Body of pancreas (tissue), 4 donors: ENCODE measurements at regions not wholly inside any gene's neighbourhood (a gene's known extent, or its start where the extent isn't known, plus 50 kb on each side); places are given as distances from the start of the nearest gene placed in this dataset.

Experiments used
- ATAC-seq: fragments of 150-250 bp; one replicate; pipeline ENCODE4 v1.9.1; 2016
- DNase-seq, 4 donors: peaks; one replicate each; pipeline ENCODE4 v3.0.0-alpha.2; 2019
- H3K27ac ChIP-seq, 4 donors: fragments of 200-600 bp; sonication (generic); 1 replicate in 3 of 4; 2 replicates in 1 of 4; pipeline versions ENCODE4 v1.5.1 to v1.6.1; 2016 to 2019; ENCODE audit warnings: mild to moderate bottlenecking in 1 of 4, mixed read lengths in 1 of 4, moderate library complexity in 1 of 4
- H3K27me3 ChIP-seq, 2 donors: fragments of 200-600 bp; sonication (generic); one replicate each; pipeline ENCODE4 v1.6.0; 2016; ENCODE audit warnings: mild to moderate bottlenecking in 1 of 2
- H3K36me3 ChIP-seq, 2 donors: fragments of 200-600 bp; sonication (generic); replicated peaks in 1 of 2; 2 replicates each; pipeline ENCODE4 v1.5.1; 2016; ENCODE audit warnings: low read depth in 2 of 2; ENCODE audit not compliant: insufficient read depth in 1 of 2
- H3K4me1 ChIP-seq: fragments of 200-600 bp; sonication (generic); one replicate; pipeline ENCODE4 v1.6.0; 2016
- H3K4me3 ChIP-seq, 2 donors: fragments of 200-600 bp; sonication (generic); 1 replicate in 1 of 2; 2 replicates in 1 of 2; pipeline ENCODE4 v1.5.1; 2016 to 2019
- H3K9me3 ChIP-seq, 3 donors: fragments of 200-600 bp; sonication (generic); 1 replicate in 2 of 3; 2 replicates in 1 of 3; pipeline ENCODE4 v1.5.1; 2016
- CTCF ChIP-seq, 7 experiments: fragments of 450-650 bp in 4 of 7; fragments of 200-600 bp in 3 of 7; sonication (generic) in 3 of 7; IDR thresholded peaks; one replicate each; pipeline ENCODE4 v1.5.1; 2016 to 2019; ENCODE audit warnings: antibody characterized with exemption in 7 of 7
- POLR2A ChIP-seq, 3 donors: fragments of 450-650 bp; IDR thresholded peaks; one replicate each; pipeline ENCODE4 v1.6.1; 2016; ENCODE audit warnings: antibody characterized with exemption in 3 of 3, mild to moderate bottlenecking in 2 of 3
- WGBS, 2 donors: methylation state at CpG; one replicate each; pipeline ENCODE4 v1.1.5; 2017; 5-methylcytosine and 5-hydroxymethylcytosine counted together
- intact Hi-C: fragments of 100-400 bp; cut with DNase I; formaldehyde crosslinking; loops from one replicate; pipeline ENCODE4 v1.15.1; 2023

- Histone ChIP-seq H3K36me3 (no peaks in the 10 kb centered on the region), H3K9me3 (peaks cover 0 to 6% (median 0%) of the 10 kb centered on the region in 3 donors), H3K4me3 (no peak overlapping the region), H3K27ac (no peak overlapping the region), H3K4me1 (no peaks in the 10 kb centered on the region), H3K27me3 (no peaks in the 10 kb centered on the region)
- DNase-seq (no peak), ATAC-seq (no peak)
- WGBS, 2 donors: 81 to 82% methylated on average over 17 of the region's 17 CpGs
- intact Hi-C loops: no loop called here
- no peak for TF ChIP-seq CTCF (IDR thresholded peaks at IDR 0.05)
- TF ChIP-seq POLR2A (IDR thresholded peaks at IDR 0.05): no peak
Observed at GRCh38 chr18:8516371-8517250, 92.6 kb upstream of the RAB12 start.

- no peak overlapping the region for H3K27ac ChIP-seq
- WGBS, 2 donors: 85 to 86% methylated on average over 3 of the region's 3 CpGs
- no peak for DNase-seq
- ATAC-seq: no peak
- peaks cover 0 to 6% (median 0%) of the 10 kb centered on the region in 3 donors for H3K9me3 ChIP-seq
- no peak overlapping the region for H3K4me3 ChIP-seq
- TF ChIP-seq CTCF (IDR thresholded peaks at IDR 0.05): no peak
- TF ChIP-seq POLR2A (IDR thresholded peaks at IDR 0.05): no peak
- H3K36me3 ChIP-seq: no peaks in the 10 kb centered on the region
- intact Hi-C loops: no loop called here
- no peaks in the 10 kb centered on the region for H3K27me3 ChIP-seq
- no peaks in the 10 kb centered on the region for H3K4me1 ChIP-seq
Observed at GRCh38 chr18:8517276-8517675, 92.0 kb upstream of the RAB12 start.

GRCh38 chr18:8519102-8519501, 90.1 kb upstream of the RAB12 start:
- no peak for ATAC-seq
- no peak overlapping the region for H3K4me3 ChIP-seq
- TF ChIP-seq POLR2A (IDR thresholded peaks at IDR 0.05): no peak
- no peak for TF ChIP-seq CTCF (IDR thresholded peaks at IDR 0.05)
- no peaks in the 10 kb centered on the region for H3K4me1 ChIP-seq
- H3K27me3 ChIP-seq: no peaks in the 10 kb centered on the region
- H3K36me3 ChIP-seq: no peaks in the 10 kb centered on the region
- intact Hi-C loops: no loop called here
- 24 to 28% methylated on average over 2 of the region's 2 CpGs for WGBS, 2 donors
- DNase-seq: no peak
- H3K9me3 ChIP-seq: peaks cover 0 to 6% (median 0%) of the 10 kb centered on the region in 3 donors
- no peak overlapping the region for H3K27ac ChIP-seq

- TF ChIP-seq POLR2A (IDR thresholded peaks at IDR 0.05) (no peak), CTCF (IDR thresholded peaks at IDR 0.05) (no peak)
- no peak for DNase-seq
- WGBS, 2 donors: 81 to 94% methylated on average over 1 of the region's 1 CpG
- Histone ChIP-seq H3K36me3 (no peaks in the 10 kb centered on the region), H3K27ac (no peak overlapping the region), H3K4me1 (no peaks in the 10 kb centered on the region), H3K4me3 (no peak overlapping the region), H3K9me3 (peaks cover 0 to 6% (median 0%) of the 10 kb centered on the region in 3 donors), H3K27me3 (no peaks in the 10 kb centered on the region)
- no peak for ATAC-seq
- intact Hi-C loops: no loop called here
Observed at GRCh38 chr18:8520266-8520665, 89.0 kb upstream of the RAB12 start.

- H3K4me1 ChIP-seq: no peaks in the 10 kb centered on the region
- H3K9me3 ChIP-seq: peaks cover 0 to 6% (median 0%) of the 10 kb centered on the region in 3 donors
- 57 to 65% methylated on average over 4 of the region's 4 CpGs for WGBS, 2 donors
- TF ChIP-seq CTCF (IDR thresholded peaks at IDR 0.05): no peak
- no peak for TF ChIP-seq POLR2A (IDR thresholded peaks at IDR 0.05)
- no peak overlapping the region for H3K4me3 ChIP-seq
- no peaks in the 10 kb centered on the region for H3K36me3 ChIP-seq
- ATAC-seq: no peak
- DNase-seq: no peak
- H3K27ac ChIP-seq: no peak overlapping the region
- H3K27me3 ChIP-seq: no peaks in the 10 kb centered on the region
- intact Hi-C loops: no loop called here
Observed at GRCh38 chr18:8522756-8523155, 86.5 kb upstream of the RAB12 start.
